H9 (cell line): ENCODE measurements at regions not wholly inside any gene's neighbourhood (a gene's known extent, or its start where the extent isn't known, plus 50 kb on each side); places are given as distances from the start of the nearest gene placed in this dataset.

Experiments
- DNase-seq: peaks from one replicate; pipeline ENCODE4 v3.0.0-alpha.2; 2017
- H2AFZ ChIP-seq: one replicate; pipeline ENCODE4 v1.6.1; 2013; ENCODE audit warnings: mild to moderate bottlenecking, low read length, control low read depth, moderate library complexity
- H2AK5ac ChIP-seq: 2 replicates; pipeline ENCODE4 v1.6.1; 2013; ENCODE audit warnings: low read length, control low read depth, mixed read lengths; ENCODE audit not compliant: insufficient read length
- H2BK120ac ChIP-seq: one replicate; pipeline ENCODE4 v1.6.1; 2013; ENCODE audit warnings: low read depth, mild to moderate bottlenecking, low read length, control low read depth, inconsistent platforms; ENCODE audit not compliant: poor library complexity, severe bottlenecking
- H2BK12ac ChIP-seq: 2 replicates; pipeline ENCODE4 v1.6.1; 2013; ENCODE audit warnings: low read length, control low read depth, mixed read lengths, low read depth; ENCODE audit not compliant: insufficient read length
- H2BK15ac ChIP-seq: 2 replicates; pipeline ENCODE4 v1.6.1; 2013; ENCODE audit warnings: low read depth, low read length, control low read depth
- H2BK20ac ChIP-seq: one replicate; pipeline ENCODE4 v1.6.1; 2013; ENCODE audit warnings: low read depth, mild to moderate bottlenecking, low read length, control low read depth, inconsistent platforms; ENCODE audit not compliant: poor library complexity, severe bottlenecking
- H2BK5ac ChIP-seq: 2 replicates; pipeline ENCODE4 v1.6.1; 2013; ENCODE audit warnings: low read length, control low read depth, mixed read lengths; ENCODE audit not compliant: insufficient read length
- H3K14ac ChIP-seq: 2 replicates; pipeline ENCODE4 v1.6.1; 2013; ENCODE audit warnings: low read length, control low read depth; ENCODE audit not compliant: insufficient read depth
- H3K18ac ChIP-seq: 2 replicates; pipeline ENCODE4 v1.6.1; 2013; ENCODE audit warnings: low read depth, mild to moderate bottlenecking, mixed read lengths, low read length, control low read depth; ENCODE audit not compliant: insufficient read length
- H3K23ac ChIP-seq: 2 replicates; pipeline ENCODE4 v1.6.1; 2013; ENCODE audit warnings: low read length, control low read depth, mixed read lengths, low read depth; ENCODE audit not compliant: insufficient read length
- H3K23me2 ChIP-seq: 2 replicates; pipeline ENCODE4 v1.6.1; 2013; ENCODE audit warnings: low read depth, mild to moderate bottlenecking, mixed read lengths, low read length, control low read depth; ENCODE audit not compliant: insufficient read length, poor library complexity, severe bottlenecking
- H3K27ac ChIP-seq: 2 replicates; pipeline ENCODE4 v1.5.1; 2013; ENCODE audit warnings: low read length, control low read depth, mixed read lengths, low read depth; ENCODE audit not compliant: insufficient read length
- H3K27me3 ChIP-seq: 2 replicates; pipeline ENCODE4 v1.6.1; 2013; ENCODE audit warnings: low read length, control low read depth, inconsistent platforms; ENCODE audit not compliant: insufficient read depth
- H3K4ac ChIP-seq: 2 replicates; pipeline ENCODE4 v1.6.1; 2013; ENCODE audit warnings: low read depth, mild to moderate bottlenecking, control low read depth, inconsistent platforms, low read length, moderate library complexity
- H3K4me1 ChIP-seq: 2 replicates; pipeline ENCODE4 v1.6.1; 2013; ENCODE audit warnings: low read length, control low read depth, inconsistent platforms; ENCODE audit not compliant: insufficient read depth
- H3K4me2 ChIP-seq: 2 replicates; pipeline ENCODE4 v1.6.1; 2013; ENCODE audit warnings: low read length, control low read depth, mixed read lengths; ENCODE audit not compliant: insufficient read length, insufficient read depth
- H3K56ac ChIP-seq: 2 replicates; pipeline ENCODE4 v1.6.1; 2013; ENCODE audit warnings: low read depth, mild to moderate bottlenecking, mixed read lengths, low read length, control low read depth; ENCODE audit not compliant: insufficient read length
- H3K79me1 ChIP-seq: 2 replicates; pipeline ENCODE4 v1.6.1; 2013; ENCODE audit warnings: low read depth, mild to moderate bottlenecking, moderate library complexity, low read length, control low read depth, inconsistent platforms; ENCODE audit not compliant: insufficient read depth, poor library complexity, severe bottlenecking
- H3K79me2 ChIP-seq: 2 replicates; pipeline ENCODE4 v1.6.1; 2013; ENCODE audit warnings: low read length, control low read depth, inconsistent platforms; ENCODE audit not compliant: insufficient read depth
- H3K9ac ChIP-seq: 2 replicates; pipeline ENCODE4 v1.6.1; 2013; ENCODE audit warnings: low read length, control low read depth, mixed read lengths; ENCODE audit not compliant: insufficient read length; ENCODE audit errors: extremely low read depth
- H3K9me3 ChIP-seq: one replicate; pipeline ENCODE4 v1.6.1; 2013; ENCODE audit warnings: low read depth, low read length, inconsistent platforms; ENCODE audit not compliant: control insufficient read depth
- H3T11ph ChIP-seq: one replicate; pipeline ENCODE4 v1.6.1; 2013; ENCODE audit warnings: mild to moderate bottlenecking, low read length, control low read depth, inconsistent platforms
- H4K20me1 ChIP-seq: one replicate; pipeline ENCODE4 v1.6.1; 2013; ENCODE audit not compliant: control insufficient read depth, insufficient read length, insufficient read depth
- H4K5ac ChIP-seq: 2 replicates; pipeline ENCODE4 v1.6.1; 2013; ENCODE audit warnings: low read depth, mild to moderate bottlenecking, mixed read lengths, low read length, control low read depth; ENCODE audit not compliant: insufficient read length
- H4K8ac ChIP-seq: replicated peaks from 2 replicates; pipeline ENCODE4 v1.6.1; 2013; ENCODE audit warnings: low read length, control low read depth, mixed read lengths, low read depth; ENCODE audit not compliant: insufficient read length
- H4K91ac ChIP-seq: 2 replicates; pipeline ENCODE4 v1.6.1; 2013; ENCODE audit warnings: low read depth, mild to moderate bottlenecking, moderate library complexity, mixed read lengths, low read length, control low read depth; ENCODE audit not compliant: insufficient read length
- H3K27ac Mint-ChIP-seq, 3 experiments: 2 replicates in 2 of 3; 3 replicates in 1 of 3; pipeline ENCODE4 v1.8.0; 2020 to 2021; ENCODE audit warnings: mixed read lengths in 3 of 3, mild to moderate bottlenecking in 1 of 3, moderate library complexity in 1 of 3
- H3K27me3 Mint-ChIP-seq: 2 replicates; pipeline ENCODE4 v1.8.0; 2021; ENCODE audit warnings: low read depth, mild to moderate bottlenecking, moderate library complexity, mixed read lengths
- H3K36me3 Mint-ChIP-seq, 3 experiments: 2 replicates in 2 of 3; 3 replicates in 1 of 3; pipeline ENCODE4 v1.8.0; 2020 to 2021; ENCODE audit warnings: low read depth in 3 of 3, mixed read lengths in 3 of 3; ENCODE audit not compliant: insufficient read depth in 1 of 3
- H3K4me1 Mint-ChIP-seq, 2 experiments: 2 replicates each; pipeline ENCODE4 v1.8.0; 2020; ENCODE audit warnings: mixed read lengths in 2 of 2
- H3K4me3 Mint-ChIP-seq, 2 experiments: 2 replicates in 1 of 2; 3 replicates in 1 of 2; pipeline ENCODE4 v1.8.0; 2020 to 2021; ENCODE audit warnings: mild to moderate bottlenecking in 2 of 2, mixed read lengths in 2 of 2, moderate library complexity in 1 of 2
- H3K9me3 Mint-ChIP-seq, 2 experiments: 2 replicates in 1 of 2; 3 replicates in 1 of 2; pipeline ENCODE4 v1.8.0; 2020; ENCODE audit warnings: mild to moderate bottlenecking in 2 of 2, mixed read lengths in 2 of 2, moderate library complexity in 1 of 2
- CTCF ChIP-seq: fragments of 200-600 bp; sonication (generic); conservative IDR thresholded peaks from 3 replicates; pipeline ENCODE4 v1.8.0; 2021; ENCODE audit warnings: antibody characterized with exemption, mild to moderate bottlenecking
- WGBS: extraction: QIAGEN DNeasy Blood & Tissue Kit; methylation state at CpG from one replicate; pipeline ENCODE4 v1.1.7; 2013; ENCODE audit warnings: missing lambda C conversion rate, low lambda C conversion rate, mixed read lengths; ENCODE audit not compliant: insufficient read length; ENCODE audit errors: extremely low coverage; 5-methylcytosine and 5-hydroxymethylcytosine counted together

DNA sequence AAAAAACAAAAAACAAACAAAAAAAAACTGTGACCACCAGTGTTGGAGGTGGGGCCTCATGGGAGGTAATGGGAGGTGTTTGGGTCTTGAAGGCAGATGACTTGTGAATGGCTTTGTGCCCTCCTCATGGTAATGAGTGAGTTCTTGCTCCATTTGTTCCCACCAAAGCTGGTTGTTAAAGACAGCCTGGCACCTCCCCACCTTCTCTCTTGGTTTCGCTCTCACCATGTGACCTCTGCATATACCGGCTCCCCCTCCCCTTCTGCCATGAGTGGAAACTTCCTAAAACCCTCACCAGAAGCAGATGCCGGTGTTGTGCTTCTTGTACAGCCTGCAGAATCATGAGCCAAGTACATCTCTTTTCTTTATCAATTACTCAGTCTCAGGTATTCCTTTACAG is 61.5 kb upstream of the ATP11B start:
- Histone ChIP-seq H4K5ac (no peak overlapping the region), H3K18ac (no peak overlapping the region), H3K79me2 (no peaks in the 10 kb centered on the region), H3K4me2 (no peak overlapping the region), H2BK20ac (no peak overlapping the region), H3K9me3 (no peaks in the 10 kb centered on the region), H3K27ac (no peak overlapping the region), H4K91ac (no peak overlapping the region), H4K8ac (no peak overlapping the region), H2AK5ac (no peak overlapping the region), H3T11ph (no peak overlapping the region), H3K27me3 (no peaks in the 10 kb centered on the region), H2BK15ac (no peak overlapping the region), H3K56ac (no peak overlapping the region), H2AFZ (no peak overlapping the region), H3K4me1 (no peaks in the 10 kb centered on the region), H3K9ac (no peak overlapping the region), H3K4ac (no peak overlapping the region), H3K79me1 (no peaks in the 10 kb centered on the region), H2BK5ac (no peak overlapping the region), H2BK120ac (no peak overlapping the region), H4K20me1 (no peaks in the 10 kb centered on the region), H2BK12ac (no peak overlapping the region), H3K14ac (no peak overlapping the region), H3K23ac (no peak overlapping the region), H3K23me2 (no peaks in the 10 kb centered on the region)
- no peak for TF ChIP-seq CTCF
- no CpG with 5 or more reads among the region's 3 CpGs for WGBS
- no peak for DNase-seq
- peak overlapping the region in 1 of 3 experiments; percentile 37; a peak in 3 of 7 replicates for H3K27ac Mint-ChIP-seq
- H3K4me1 Mint-ChIP-seq = peaks cover 7 to 11% of the 10 kb centered on the region in 2 experiments; a peak in 3 of 4 replicates
- H3K36me3 Mint-ChIP-seq = no peaks in the 10 kb centered on the region
- H3K27me3 Mint-ChIP-seq = no peaks in the 10 kb centered on the region
- H3K4me3 Mint-ChIP-seq = no peak overlapping the region
- no peaks in the 10 kb centered on the region; a peak in 1 of 5 replicates for H3K9me3 Mint-ChIP-seq
